ENCODE measurements at regions not wholly inside any gene's neighbourhood (a gene's known extent, or its start where the extent isn't known, plus 50 kb on each side); places are given as distances from the start of the nearest gene placed in this dataset.

- TF ChIP-seq CTCF (conservative IDR thresholded peaks at IDR 0.05 in 1 of 2, IDR thresholded peaks at IDR 0.05 in 1 of 2; ENCODE audit: low read depth in 1 of 2, low read length in 2 of 2) (no peak), EZH2 (IDR thresholded peaks at IDR 0.05; ENCODE audit: low read length, missing control alignments) (no peak)
Measured at GRCh38 chr20:19913927-19914614, 103.1 kb upstream of the NAA20 start.
